ENCODE measurements at regions not wholly inside any gene's neighbourhood (a gene's known extent, or its start where the extent isn't known, plus 50 kb on each side); places are given as distances from the start of the nearest gene placed in this dataset.
"Not testable (repeated sequence)": the region's sequence is repeated elsewhere in the genome, so short reads cannot be mapped to it uniquely, and the experiment has no call there.

- no peak for TF ChIP-seq CTCF (IDR thresholded peaks at IDR 0.05; ENCODE audit: insufficient read depth, low read length, poor library complexity, severe bottlenecking)
- H3K4me3 ChIP-seq (replicated peaks; ENCODE audit: low read depth, low read length) = no peak overlapping the region
- H3K36me3 ChIP-seq (ENCODE audit: control insufficient read depth, insufficient read depth, low read length) = no peaks in the 10 kb centered on the region
- no peak for DNase-seq (ENCODE audit: extremely low read depth, insufficient read length)
- no peaks in the 10 kb centered on the region for H3K27me3 ChIP-seq (replicated peaks; ENCODE audit: control insufficient read depth, insufficient read depth, low read length)
Measured at GRCh38 chr13:105848494-105848893, 687.0 kb downstream of the EFNB2 start.

DNA sequence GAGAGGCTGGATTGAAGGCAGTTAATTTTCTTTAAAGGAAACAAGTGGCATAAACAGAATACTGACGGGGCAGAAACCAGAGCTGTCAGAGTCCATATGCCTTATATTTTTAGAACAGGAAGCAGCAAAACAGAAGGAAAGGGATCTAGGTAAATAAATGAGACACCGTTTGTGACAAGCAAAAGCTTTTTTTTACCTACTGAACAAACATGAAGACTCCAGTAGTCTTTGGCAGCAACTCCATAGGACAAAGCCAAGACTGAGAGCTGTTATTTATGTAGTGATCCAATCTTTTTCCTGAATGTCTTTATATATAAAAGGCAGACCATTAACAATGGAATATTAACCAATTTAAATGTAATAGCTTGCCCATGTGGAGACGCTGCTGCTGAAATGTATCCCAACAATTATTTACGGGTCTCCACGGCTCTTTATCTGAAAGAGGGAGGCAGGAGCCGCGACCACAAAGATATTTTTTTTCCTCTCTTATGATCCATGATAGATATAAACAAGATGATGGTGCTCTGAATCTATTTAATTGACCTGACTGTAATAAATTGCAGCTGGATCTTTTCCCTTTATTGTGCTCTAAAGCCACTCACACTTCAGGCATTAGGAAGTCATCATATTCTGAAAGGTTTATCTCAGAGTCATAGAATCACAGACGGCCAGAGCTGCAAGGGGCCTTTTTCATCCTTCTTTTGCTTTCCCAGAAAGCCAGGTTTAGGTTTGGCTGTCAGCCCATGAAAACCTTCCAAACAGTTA is 687.8 kb downstream of the EFNB2 start:
- no peak for TF ChIP-seq CTCF (IDR thresholded peaks at IDR 0.05; ENCODE audit: insufficient read depth, low read length, poor library complexity, severe bottlenecking)
- Histone ChIP-seq H3K4me3 (replicated peaks; ENCODE audit: low read depth, low read length) (no peak overlapping the region), H3K36me3 (ENCODE audit: control insufficient read depth, insufficient read depth, low read length) (no peaks in the 10 kb centered on the region), H3K27me3 (replicated peaks; ENCODE audit: control insufficient read depth, insufficient read depth, low read length) (no peaks in the 10 kb centered on the region)
- no peak for DNase-seq (ENCODE audit: extremely low read depth, insufficient read length)

DNA sequence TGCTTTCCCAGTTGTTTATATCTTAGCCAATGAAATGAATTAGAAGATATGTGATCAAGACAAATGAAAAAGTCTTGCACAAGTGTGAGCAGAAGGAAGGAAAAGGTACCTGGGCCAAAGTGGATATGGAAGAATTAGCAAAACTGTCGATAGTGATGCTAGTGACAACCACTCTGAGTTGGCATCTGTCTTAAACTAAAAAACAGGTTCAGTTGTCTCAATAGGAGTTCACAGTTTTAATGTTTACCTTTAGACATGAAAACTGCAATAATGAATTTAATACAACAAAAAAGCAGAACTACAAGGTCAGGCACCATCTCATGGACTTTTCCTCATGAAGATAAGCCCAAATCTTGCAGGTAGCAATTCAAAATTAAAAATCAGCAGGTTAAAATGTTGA is 688.5 kb downstream of the EFNB2 start:
- TF ChIP-seq CTCF (IDR thresholded peaks at IDR 0.05; ENCODE audit: insufficient read depth, low read length, poor library complexity, severe bottlenecking) = no peak
- Histone ChIP-seq H3K4me3 (replicated peaks; ENCODE audit: low read depth, low read length) (no peak overlapping the region), H3K36me3 (ENCODE audit: control insufficient read depth, insufficient read depth, low read length) (no peaks in the 10 kb centered on the region), H3K27me3 (replicated peaks; ENCODE audit: control insufficient read depth, insufficient read depth, low read length) (no peaks in the 10 kb centered on the region)
- no peak for DNase-seq (ENCODE audit: extremely low read depth, insufficient read length)

DNA sequence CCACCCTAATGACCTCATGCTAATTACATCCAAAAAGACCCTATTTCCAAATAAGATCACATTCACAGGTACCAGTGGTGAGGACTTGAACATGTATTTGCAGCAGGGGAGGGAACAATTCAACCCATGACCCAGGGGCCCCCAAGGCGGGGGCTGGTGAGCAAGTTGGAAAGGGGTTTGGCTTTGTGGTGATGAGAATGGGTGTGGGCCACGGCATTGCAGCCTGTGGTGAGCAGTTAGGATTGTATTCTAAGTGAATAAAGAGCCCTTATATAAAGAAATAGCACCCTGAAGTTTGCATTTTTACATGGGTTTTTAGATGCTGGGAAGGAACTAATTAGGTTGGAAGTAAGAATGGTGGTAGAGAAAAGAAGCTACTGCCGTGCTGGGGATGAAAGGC is 694.2 kb downstream of the EFNB2 start:
- DNase-seq (ENCODE audit: extremely low read depth, insufficient read length) = no peak
- no peak for TF ChIP-seq CTCF (IDR thresholded peaks at IDR 0.05; ENCODE audit: insufficient read depth, low read length, poor library complexity, severe bottlenecking)

GRCh38 chr13:105838231-105838630 is 697.2 kb downstream of the EFNB2 start:
- Histone ChIP-seq H3K27me3 (replicated peaks; ENCODE audit: control insufficient read depth, insufficient read depth, low read length) (no peaks in the 10 kb centered on the region), H3K36me3 (ENCODE audit: control insufficient read depth, insufficient read depth, low read length) (no peaks in the 10 kb centered on the region), H3K4me3 (replicated peaks; ENCODE audit: low read depth, low read length) (no peak overlapping the region)
- no peak for TF ChIP-seq CTCF (IDR thresholded peaks at IDR 0.05; ENCODE audit: insufficient read depth, low read length, poor library complexity, severe bottlenecking)
- no peak for DNase-seq (ENCODE audit: extremely low read depth, insufficient read length)

More for the DNA sequence above, 694.2 kb downstream of the EFNB2 start:
- H3K4me3 ChIP-seq (replicated peaks; ENCODE audit: low read depth, low read length) = no peak overlapping the region
- H3K36me3 ChIP-seq (ENCODE audit: control insufficient read depth, insufficient read depth, low read length) = no peaks in the 10 kb centered on the region
- no peaks in the 10 kb centered on the region for H3K27me3 ChIP-seq (replicated peaks; ENCODE audit: control insufficient read depth, insufficient read depth, low read length)

DNA sequence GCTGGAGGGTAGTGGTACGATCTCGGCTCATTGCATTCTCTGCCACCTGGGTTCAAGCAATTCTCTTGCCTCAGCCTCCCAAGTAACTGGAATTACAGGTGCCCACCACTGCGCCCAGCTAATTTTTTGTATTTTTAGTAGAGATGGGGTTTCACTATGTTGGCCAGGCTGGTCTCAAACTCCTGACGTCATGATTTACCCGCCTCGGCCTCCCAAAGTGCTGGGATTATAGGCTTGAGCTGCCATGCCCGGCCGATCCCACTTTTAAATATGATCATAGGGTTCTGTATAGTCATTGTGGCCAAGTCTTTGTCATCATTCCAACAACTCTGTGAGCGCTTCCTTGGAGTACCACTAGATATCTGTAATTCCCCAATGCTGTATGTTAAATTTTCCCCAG is 698.2 kb downstream of the EFNB2 start:
- not testable (repeated sequence) for H3K36me3 ChIP-seq (ENCODE audit: control insufficient read depth, insufficient read depth, low read length)

More for the DNA sequence above, 698.2 kb downstream of the EFNB2 start:
- not testable (repeated sequence) for H3K4me3 ChIP-seq (replicated peaks; ENCODE audit: low read depth, low read length); DNase-seq (ENCODE audit: extremely low read depth, insufficient read length); H3K27me3 ChIP-seq (replicated peaks; ENCODE audit: control insufficient read depth, insufficient read depth, low read length)
